Mammary epithelial cell (primary cell): ENCODE measurements at regions not wholly inside any gene's neighbourhood (a gene's known extent, or its start where the extent isn't known, plus 50 kb on each side); places are given as distances from the start of the nearest gene placed in this dataset.

ENCODE experiments used
- EZH2 ChIP-seq: IDR thresholded peaks from 2 replicates; pipeline ENCODE4 v1.6.1; 2012; ENCODE audit warnings: low read length, inconsistent platforms, borderline replicate concordance
- TF ChIP-seq, protein P1 (sequence below), 2 donors: IDR thresholded peaks in 1 of 2; conservative IDR thresholded peaks in 1 of 2; 2 replicates each; pipeline ENCODE4 v1.5.1; 2011 to 2012; ENCODE audit warnings: inconsistent platforms in 2 of 2, low read length in 2 of 2, mild to moderate bottlenecking in 2 of 2, control low read depth in 1 of 2, low read depth in 1 of 2; ENCODE audit not compliant: insufficient read depth in 1 of 2; ENCODE audit errors: extremely low read depth in 1 of 2

DNA sequence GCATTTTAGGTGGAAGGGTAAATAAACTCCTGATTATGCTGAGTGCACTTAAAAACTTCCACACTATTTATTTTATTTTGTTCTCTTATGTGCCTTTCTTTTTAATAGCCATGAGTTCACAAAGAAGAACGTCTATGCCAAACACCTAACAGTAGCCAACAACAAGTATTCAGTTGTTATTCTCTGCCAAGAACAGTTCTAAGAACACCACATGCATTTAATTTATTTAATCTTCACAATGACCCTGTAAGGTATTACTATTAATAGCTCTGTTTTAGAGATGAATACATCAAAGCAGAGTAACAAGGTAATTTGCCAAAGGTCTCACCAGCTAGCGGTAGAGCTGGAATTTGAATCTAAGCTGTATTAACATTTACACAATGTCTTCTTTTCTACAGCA is 240.1 kb downstream of the ALG10B start:
- TF ChIP-seq EZH2, result no peak
- TF ChIP-seq, protein P1, sequence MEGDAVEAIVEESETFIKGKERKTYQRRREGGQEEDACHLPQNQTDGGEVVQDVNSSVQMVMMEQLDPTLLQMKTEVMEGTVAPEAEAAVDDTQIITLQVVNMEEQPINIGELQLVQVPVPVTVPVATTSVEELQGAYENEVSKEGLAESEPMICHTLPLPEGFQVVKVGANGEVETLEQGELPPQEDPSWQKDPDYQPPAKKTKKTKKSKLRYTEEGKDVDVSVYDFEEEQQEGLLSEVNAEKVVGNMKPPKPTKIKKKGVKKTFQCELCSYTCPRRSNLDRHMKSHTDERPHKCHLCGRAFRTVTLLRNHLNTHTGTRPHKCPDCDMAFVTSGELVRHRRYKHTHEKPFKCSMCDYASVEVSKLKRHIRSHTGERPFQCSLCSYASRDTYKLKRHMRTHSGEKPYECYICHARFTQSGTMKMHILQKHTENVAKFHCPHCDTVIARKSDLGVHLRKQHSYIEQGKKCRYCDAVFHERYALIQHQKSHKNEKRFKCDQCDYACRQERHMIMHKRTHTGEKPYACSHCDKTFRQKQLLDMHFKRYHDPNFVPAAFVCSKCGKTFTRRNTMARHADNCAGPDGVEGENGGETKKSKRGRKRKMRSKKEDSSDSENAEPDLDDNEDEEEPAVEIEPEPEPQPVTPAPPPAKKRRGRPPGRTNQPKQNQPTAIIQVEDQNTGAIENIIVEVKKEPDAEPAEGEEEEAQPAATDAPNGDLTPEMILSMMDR (conservative IDR thresholded peaks at IDR 0.05 in 1 of 2, IDR thresholded peaks at IDR 0.05 in 1 of 2; ENCODE audit: extremely low read depth in 1 of 2, insufficient read depth in 1 of 2, low read depth in 1 of 2, low read length in 2 of 2), result no peak
